Endothelial cell (in vitro differentiated cells): ENCODE measurements at regions not wholly inside any gene's neighbourhood (a gene's known extent, or its start where the extent isn't known, plus 50 kb on each side); places are given as distances from the start of the nearest gene placed in this dataset.

ENCODE experiments used
- DNase-seq: peaks from one replicate; pipeline ENCODE4 v3.0.0; 2021; ENCODE audit warnings: low spot score
- H3K27ac Mint-ChIP-seq: one replicate; pipeline ENCODE4 v1.8.0; 2021; ENCODE audit warnings: mixed read lengths, inconsistent platforms; ENCODE audit not compliant: unreplicated experiment
- H3K27me3 Mint-ChIP-seq: one replicate; pipeline ENCODE4 v1.8.0; 2021; ENCODE audit warnings: mild to moderate bottlenecking, moderate library complexity, mixed read lengths, inconsistent platforms; ENCODE audit not compliant: unreplicated experiment
- H3K36me3 Mint-ChIP-seq: one replicate; pipeline ENCODE4 v1.8.0; 2021; ENCODE audit warnings: mild to moderate bottlenecking, low read depth, mixed read lengths, inconsistent platforms; ENCODE audit not compliant: unreplicated experiment
- H3K4me1 Mint-ChIP-seq: one replicate; pipeline ENCODE4 v1.8.0; 2021; ENCODE audit warnings: mild to moderate bottlenecking, mixed read lengths, inconsistent platforms; ENCODE audit not compliant: unreplicated experiment
- H3K4me3 Mint-ChIP-seq: one replicate; pipeline ENCODE4 v1.8.0; 2021; ENCODE audit warnings: mild to moderate bottlenecking, mixed read lengths, inconsistent platforms; ENCODE audit not compliant: unreplicated experiment
- H3K9me3 Mint-ChIP-seq: one replicate; pipeline ENCODE4 v1.8.0; 2021; ENCODE audit warnings: mixed read lengths, inconsistent platforms; ENCODE audit not compliant: unreplicated experiment
- TF ChIP-seq, protein P1 (sequence below): fragments of 200-600 bp; sonication (generic); IDR thresholded peaks from one replicate; pipeline ENCODE4 v1.5.0; 2021; ENCODE audit warnings: antibody characterized with exemption; ENCODE audit not compliant: unreplicated experiment

DNA sequence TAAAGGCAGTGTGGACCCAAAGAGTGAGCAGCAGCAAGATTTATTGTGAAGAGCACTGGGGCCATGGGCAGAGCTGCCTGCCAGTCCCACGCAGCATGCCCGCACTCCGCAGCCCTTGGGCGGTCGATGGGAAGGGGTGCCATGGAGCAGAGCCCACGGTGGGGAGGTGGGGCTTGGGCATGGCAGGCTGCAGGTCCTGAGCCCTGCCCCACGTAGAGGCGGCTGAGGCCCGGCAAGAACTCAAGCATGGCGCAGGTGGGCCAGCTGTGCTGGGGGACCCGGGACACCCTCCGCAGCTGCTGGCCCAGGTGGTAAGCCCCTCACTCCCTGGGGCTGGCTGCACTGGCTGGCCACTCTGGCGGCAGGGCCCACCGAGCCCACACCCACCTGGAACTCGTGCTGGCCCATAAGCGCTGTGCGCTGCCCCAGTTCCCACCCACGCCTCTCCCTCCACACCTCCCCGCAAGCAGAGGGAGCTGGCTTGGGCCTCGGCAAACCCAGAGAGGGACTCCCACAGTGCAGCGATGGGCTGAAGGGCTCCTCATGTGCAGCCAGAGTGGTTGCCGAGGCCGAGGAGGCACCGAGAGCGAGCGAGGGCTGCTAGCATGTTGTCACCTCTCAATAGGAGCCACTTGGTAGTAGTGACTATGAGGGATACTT is 1218.8 kb upstream of the EPHA6 start:
- no peak overlapping the region for H3K4me3 Mint-ChIP-seq
- no peaks in the 10 kb centered on the region for H3K9me3 Mint-ChIP-seq
- no peak overlapping the region for H3K27ac Mint-ChIP-seq
- H3K4me1 Mint-ChIP-seq, result no peaks in the 10 kb centered on the region
- DNase-seq, result no peak
- TF ChIP-seq, protein P1, sequence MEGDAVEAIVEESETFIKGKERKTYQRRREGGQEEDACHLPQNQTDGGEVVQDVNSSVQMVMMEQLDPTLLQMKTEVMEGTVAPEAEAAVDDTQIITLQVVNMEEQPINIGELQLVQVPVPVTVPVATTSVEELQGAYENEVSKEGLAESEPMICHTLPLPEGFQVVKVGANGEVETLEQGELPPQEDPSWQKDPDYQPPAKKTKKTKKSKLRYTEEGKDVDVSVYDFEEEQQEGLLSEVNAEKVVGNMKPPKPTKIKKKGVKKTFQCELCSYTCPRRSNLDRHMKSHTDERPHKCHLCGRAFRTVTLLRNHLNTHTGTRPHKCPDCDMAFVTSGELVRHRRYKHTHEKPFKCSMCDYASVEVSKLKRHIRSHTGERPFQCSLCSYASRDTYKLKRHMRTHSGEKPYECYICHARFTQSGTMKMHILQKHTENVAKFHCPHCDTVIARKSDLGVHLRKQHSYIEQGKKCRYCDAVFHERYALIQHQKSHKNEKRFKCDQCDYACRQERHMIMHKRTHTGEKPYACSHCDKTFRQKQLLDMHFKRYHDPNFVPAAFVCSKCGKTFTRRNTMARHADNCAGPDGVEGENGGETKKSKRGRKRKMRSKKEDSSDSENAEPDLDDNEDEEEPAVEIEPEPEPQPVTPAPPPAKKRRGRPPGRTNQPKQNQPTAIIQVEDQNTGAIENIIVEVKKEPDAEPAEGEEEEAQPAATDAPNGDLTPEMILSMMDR, result no peak
- no peaks in the 10 kb centered on the region for H3K36me3 Mint-ChIP-seq
- H3K27me3 Mint-ChIP-seq, result peaks cover 5% of the 10 kb centered on the region

DNA sequence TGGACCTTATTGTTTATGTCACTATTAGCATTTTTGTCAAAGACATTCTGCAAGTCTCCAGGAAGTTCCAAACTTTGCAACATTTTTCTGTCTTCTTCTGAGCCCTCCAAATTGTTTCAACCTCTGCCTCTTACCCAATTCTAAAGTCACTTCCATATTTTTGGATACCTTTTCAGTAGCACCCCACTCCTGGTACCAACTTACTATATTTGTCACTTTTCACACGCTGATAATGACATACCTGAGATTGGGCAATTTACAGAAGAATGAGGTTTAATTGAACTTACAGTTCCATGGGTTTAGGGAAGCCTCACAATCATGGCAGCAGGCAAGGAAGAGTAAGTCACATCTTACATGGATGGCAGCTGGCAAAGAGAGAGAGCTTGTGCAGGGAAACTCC is 1206.5 kb upstream of the EPHA6 start:
- Mint-ChIP-seq H3K27me3 (no peaks in the 10 kb centered on the region), H3K4me1 (no peaks in the 10 kb centered on the region), H3K4me3 (no peak overlapping the region), H3K36me3 (peaks cover 18% of the 10 kb centered on the region), H3K27ac (no peak overlapping the region), H3K9me3 (peaks cover 16% of the 10 kb centered on the region)
- TF ChIP-seq, protein P1, result no peak
- DNase-seq, result no peak

DNA sequence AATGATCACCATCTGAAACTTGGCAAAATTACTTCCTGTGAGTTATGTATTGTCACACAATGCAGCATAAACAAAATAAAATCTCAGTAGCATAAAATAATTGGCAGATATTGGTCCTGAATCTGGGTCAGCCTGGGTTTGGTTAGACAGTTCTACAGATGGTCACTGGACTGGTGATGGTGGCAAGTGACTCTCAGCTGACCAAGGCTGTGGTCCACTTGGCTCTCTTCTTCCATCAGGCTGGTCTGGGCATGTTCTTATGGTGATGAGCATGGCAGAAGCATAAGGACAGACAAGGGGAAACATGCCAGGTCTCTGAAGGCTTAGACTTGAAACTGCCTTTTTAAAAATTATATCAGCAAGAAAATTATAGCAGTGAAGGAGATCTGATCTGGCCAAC is 1205.0 kb upstream of the EPHA6 start:
- peaks cover 18% of the 10 kb centered on the region for H3K36me3 Mint-ChIP-seq

DNA sequence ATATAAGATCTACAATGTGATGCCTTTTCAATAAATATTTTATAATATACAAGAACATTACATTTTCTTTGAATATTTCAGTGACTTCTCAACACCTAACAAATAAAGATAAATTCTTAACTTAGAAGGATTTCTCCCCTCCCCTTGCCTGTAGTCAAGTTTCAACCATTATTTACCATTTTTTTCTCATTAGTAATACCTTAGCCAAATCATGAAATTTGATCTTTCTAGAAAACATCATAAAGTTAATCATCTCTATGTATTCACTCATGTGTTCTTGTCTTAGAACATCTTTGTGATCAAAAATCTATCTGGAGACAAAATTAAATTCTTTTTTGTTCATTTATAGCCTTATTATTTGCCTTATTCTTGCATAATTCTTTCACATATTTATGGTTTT is 1201.8 kb upstream of the EPHA6 start:
- Mint-ChIP-seq H3K36me3 (peaks cover 7% of the 10 kb centered on the region), H3K4me1 (no peaks in the 10 kb centered on the region), H3K4me3 (no peak overlapping the region), H3K27me3 (peaks cover 1% of the 10 kb centered on the region), H3K27ac (no peak overlapping the region), H3K9me3 (peaks cover 5% of the 10 kb centered on the region)
- TF ChIP-seq, protein P1, result no peak
- DNase-seq, result no peak

More for the DNA sequence above, 1205.0 kb upstream of the EPHA6 start:
- Mint-ChIP-seq H3K4me1 (no peaks in the 10 kb centered on the region), H3K27me3 (no peaks in the 10 kb centered on the region), H3K4me3 (no peak overlapping the region), H3K9me3 (peaks cover 16% of the 10 kb centered on the region), H3K27ac (no peak overlapping the region)
- TF ChIP-seq, protein P1, result no peak
- DNase-seq, result no peak

DNA sequence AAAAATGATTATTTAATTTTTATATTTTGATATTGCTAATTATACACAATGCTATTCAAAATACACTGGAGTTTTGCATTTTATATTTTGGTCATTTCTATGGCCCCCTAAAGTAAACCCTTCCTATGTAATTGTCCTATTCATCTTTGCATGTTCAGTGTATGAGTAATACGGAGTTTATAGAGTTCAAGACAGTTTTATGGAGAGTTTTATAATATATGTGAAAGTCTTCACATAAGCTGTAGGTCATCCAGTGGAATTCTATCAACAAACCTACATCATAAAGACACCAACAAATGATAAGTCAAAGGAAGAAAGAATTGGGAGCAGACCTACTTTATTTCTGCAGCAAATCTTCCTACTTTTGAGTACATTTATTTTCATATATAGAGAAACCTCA is 1200.4 kb upstream of the EPHA6 start:
- no peaks in the 10 kb centered on the region for H3K4me1 Mint-ChIP-seq
- TF ChIP-seq, protein P1, result no peak
- no peak overlapping the region for H3K4me3 Mint-ChIP-seq
- peaks cover 1% of the 10 kb centered on the region for H3K27me3 Mint-ChIP-seq
- no peaks in the 10 kb centered on the region for H3K9me3 Mint-ChIP-seq
- peaks cover 4% of the 10 kb centered on the region for H3K36me3 Mint-ChIP-seq
- H3K27ac Mint-ChIP-seq, result no peak overlapping the region
- DNase-seq, result no peak
